ENCODE measurements at regions not wholly inside any gene's neighbourhood (a gene's known extent, or its start where the extent isn't known, plus 50 kb on each side); places are given as distances from the start of the nearest gene placed in this dataset.

DNA sequence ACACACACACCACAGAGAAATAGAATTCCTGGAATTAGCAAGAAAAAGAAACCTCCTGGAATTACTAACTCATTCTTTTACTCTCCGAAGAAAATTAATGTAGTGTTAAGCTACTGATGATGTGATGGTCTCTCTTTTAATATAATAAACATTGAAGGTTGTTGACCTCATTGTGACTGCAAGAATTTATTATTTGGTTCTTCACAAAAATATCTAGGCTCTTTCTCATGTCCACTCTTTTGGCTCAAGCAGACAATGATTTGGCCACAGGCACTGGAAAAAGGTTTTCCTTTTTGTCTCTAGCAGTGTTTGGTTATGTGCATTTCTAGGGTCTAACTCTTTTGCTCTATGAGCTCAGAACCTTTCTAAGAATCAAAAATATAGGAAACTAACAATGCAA, 811.9 kb downstream of the TENT5A start (continued):
- TF ChIP-seq POLR2AphosphoS5 (IDR thresholded peaks at IDR 0.05; ENCODE audit: low read depth) = no peak
- TF ChIP-seq, protein P1, sequence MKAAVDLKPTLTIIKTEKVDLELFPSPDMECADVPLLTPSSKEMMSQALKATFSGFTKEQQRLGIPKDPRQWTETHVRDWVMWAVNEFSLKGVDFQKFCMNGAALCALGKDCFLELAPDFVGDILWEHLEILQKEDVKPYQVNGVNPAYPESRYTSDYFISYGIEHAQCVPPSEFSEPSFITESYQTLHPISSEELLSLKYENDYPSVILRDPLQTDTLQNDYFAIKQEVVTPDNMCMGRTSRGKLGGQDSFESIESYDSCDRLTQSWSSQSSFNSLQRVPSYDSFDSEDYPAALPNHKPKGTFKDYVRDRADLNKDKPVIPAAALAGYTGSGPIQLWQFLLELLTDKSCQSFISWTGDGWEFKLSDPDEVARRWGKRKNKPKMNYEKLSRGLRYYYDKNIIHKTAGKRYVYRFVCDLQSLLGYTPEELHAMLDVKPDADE (IDR thresholded peaks at IDR 0.05) = no peak

DNA sequence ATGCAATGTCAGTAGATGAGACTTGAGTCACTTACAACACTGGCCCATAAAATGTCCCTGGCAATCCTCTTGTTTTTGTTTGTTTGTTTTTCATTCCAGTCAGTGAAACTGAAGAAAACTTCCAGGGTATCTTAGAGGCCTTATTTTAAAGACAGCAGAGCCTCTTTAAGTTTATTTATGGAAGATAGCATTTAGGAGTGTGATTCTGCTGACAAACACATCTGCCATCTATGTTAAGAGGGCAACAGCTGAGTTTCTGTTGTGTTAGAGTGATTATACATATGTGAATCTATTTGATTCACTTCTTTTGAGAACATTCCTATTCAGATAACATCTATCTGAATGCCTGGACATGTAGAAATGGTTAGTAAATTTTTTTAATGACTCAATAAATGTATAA, 812.6 kb downstream of the TENT5A start:
- Histone ChIP-seq H3K4me1 (ENCODE audit: insufficient read depth) (no peaks in the 10 kb centered on the region), H3F3A (replicated peaks; ENCODE audit: low read depth) (no peaks in the 10 kb centered on the region), H3K79me2 (replicated peaks; ENCODE audit: insufficient read depth) (no peaks in the 10 kb centered on the region), H3K36me3 (ENCODE audit: insufficient read depth) (no peaks in the 10 kb centered on the region), H3K27me3 (ENCODE audit: insufficient read depth) (no peaks in the 10 kb centered on the region), H3K4me2 (no peak overlapping the region), H4K20me1 (replicated peaks; ENCODE audit: insufficient read depth) (no peaks in the 10 kb centered on the region), H2AFZ (no peak overlapping the region), H3K27ac (ENCODE audit: low read depth) (no peak overlapping the region), H3K9me2 (ENCODE audit: insufficient read depth) (peaks cover 6% of the 10 kb centered on the region; the same call in 1 of the 2 replicates), H3K4me3 (no peak overlapping the region)
- Mint-ChIP-seq H3K27me3 (ENCODE audit: insufficient read depth, low read depth, poor library complexity) (no peaks in the 10 kb centered on the region), H3K27ac (no peak overlapping the region), H3K4me1 (no peaks in the 10 kb centered on the region), H3K36me3 (ENCODE audit: low read depth) (peaks cover 4% of the 10 kb centered on the region; the same call in 2 of the 3 replicates), H3K4me3 (no peak overlapping the region), H3K9me3 (peaks cover 9% of the 10 kb centered on the region; the same call in 1 of the 3 replicates)
- DNase-seq (ENCODE audit: low spot score) (no peak), ATAC-seq (no peak)
- TF ChIP-seq, protein P2, sequence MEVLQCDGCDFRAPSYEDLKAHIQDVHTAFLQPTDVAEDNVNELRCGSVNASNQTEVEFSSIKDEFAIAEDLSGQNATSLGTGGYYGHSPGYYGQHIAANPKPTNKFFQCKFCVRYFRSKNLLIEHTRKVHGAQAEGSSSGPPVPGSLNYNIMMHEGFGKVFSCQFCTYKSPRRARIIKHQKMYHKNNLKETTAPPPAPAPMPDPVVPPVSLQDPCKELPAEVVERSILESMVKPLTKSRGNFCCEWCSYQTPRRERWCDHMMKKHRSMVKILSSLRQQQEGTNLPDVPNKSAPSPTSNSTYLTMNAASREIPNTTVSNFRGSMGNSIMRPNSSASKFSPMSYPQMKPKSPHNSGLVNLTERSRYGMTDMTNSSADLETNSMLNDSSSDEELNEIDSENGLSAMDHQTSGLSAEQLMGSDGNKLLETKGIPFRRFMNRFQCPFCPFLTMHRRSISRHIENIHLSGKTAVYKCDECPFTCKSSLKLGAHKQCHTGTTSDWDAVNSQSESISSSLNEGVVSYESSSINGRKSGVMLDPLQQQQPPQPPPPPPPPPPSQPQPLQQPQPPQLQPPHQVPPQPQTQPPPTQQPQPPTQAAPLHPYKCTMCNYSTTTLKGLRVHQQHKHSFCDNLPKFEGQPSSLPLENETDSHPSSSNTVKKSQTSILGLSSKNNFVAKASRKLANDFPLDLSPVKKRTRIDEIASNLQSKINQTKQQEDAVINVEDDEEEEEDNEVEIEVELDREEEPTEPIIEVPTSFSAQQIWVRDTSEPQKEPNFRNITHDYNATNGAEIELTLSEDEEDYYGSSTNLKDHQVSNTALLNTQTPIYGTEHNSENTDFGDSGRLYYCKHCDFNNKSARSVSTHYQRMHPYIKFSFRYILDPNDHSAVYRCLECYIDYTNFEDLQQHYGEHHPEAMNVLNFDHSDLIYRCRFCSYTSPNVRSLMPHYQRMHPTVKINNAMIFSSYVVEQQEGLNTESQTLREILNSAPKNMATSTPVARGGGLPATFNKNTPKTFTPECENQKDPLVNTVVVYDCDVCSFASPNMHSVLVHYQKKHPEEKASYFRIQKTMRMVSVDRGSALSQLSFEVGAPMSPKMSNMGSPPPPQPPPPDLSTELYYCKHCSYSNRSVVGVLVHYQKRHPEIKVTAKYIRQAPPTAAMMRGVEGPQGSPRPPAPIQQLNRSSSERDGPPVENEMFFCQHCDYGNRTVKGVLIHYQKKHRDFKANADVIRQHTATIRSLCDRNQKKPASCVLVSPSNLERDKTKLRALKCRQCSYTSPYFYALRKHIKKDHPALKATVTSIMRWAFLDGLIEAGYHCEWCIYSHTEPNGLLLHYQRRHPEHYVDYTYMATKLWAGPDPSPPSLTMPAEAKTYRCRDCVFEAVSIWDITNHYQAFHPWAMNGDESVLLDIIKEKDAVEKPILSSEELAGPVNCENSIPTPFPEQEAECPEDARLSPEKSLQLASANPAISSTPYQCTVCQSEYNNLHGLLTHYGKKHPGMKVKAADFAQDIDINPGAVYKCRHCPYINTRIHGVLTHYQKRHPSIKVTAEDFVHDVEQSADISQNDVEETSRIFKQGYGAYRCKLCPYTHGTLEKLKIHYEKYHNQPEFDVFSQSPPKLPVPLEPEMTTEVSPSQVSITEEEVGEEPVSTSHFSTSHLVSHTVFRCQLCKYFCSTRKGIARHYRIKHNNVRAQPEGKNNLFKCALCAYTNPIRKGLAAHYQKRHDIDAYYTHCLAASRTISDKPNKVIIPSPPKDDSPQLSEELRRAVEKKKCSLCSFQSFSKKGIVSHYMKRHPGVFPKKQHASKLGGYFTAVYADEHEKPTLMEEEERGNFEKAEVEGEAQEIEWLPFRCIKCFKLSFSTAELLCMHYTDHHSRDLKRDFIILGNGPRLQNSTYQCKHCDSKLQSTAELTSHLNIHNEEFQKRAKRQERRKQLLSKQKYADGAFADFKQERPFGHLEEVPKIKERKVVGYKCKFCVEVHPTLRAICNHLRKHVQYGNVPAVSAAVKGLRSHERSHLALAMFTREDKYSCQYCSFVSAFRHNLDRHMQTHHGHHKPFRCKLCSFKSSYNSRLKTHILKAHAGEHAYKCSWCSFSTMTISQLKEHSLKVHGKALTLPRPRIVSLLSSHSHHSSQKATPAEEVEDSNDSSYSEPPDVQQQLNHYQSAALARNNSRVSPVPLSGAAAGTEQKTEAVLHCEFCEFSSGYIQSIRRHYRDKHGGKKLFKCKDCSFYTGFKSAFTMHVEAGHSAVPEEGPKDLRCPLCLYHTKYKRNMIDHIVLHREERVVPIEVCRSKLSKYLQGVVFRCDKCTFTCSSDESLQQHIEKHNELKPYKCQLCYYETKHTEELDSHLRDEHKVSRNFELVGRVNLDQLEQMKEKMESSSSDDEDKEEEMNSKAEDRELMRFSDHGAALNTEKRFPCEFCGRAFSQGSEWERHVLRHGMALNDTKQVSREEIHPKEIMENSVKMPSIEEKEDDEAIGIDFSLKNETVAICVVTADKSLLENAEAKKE (CRISPR knock-in tag; IDR thresholded peaks at IDR 0.05) = no peak
- TF ChIP-seq ZNF331 (CRISPR knock-in tag; IDR thresholded peaks at IDR 0.05; ENCODE audit: low read depth) = no peak
- no peak for TF ChIP-seq EZH2phosphoT487 (IDR thresholded peaks at IDR 0.05; ENCODE audit: unreplicated experiment)
- no peak for TF ChIP-seq ZNF114 (CRISPR knock-in tag; IDR thresholded peaks at IDR 0.05)
- TF ChIP-seq STAT1 (IDR thresholded peaks at IDR 0.05; ENCODE audit: unreplicated experiment) = no peak
- TF ChIP-seq, protein P1 (IDR thresholded peaks at IDR 0.05) = no peak
- TF ChIP-seq CREB1 (CRISPR knock-in tag; IDR thresholded peaks at IDR 0.05; ENCODE audit: low read depth) = no peak
- no peak for TF ChIP-seq EZH2 (IDR thresholded peaks at IDR 0.05; ENCODE audit: low read depth, unreplicated experiment)
- TF ChIP-seq, protein P3, sequence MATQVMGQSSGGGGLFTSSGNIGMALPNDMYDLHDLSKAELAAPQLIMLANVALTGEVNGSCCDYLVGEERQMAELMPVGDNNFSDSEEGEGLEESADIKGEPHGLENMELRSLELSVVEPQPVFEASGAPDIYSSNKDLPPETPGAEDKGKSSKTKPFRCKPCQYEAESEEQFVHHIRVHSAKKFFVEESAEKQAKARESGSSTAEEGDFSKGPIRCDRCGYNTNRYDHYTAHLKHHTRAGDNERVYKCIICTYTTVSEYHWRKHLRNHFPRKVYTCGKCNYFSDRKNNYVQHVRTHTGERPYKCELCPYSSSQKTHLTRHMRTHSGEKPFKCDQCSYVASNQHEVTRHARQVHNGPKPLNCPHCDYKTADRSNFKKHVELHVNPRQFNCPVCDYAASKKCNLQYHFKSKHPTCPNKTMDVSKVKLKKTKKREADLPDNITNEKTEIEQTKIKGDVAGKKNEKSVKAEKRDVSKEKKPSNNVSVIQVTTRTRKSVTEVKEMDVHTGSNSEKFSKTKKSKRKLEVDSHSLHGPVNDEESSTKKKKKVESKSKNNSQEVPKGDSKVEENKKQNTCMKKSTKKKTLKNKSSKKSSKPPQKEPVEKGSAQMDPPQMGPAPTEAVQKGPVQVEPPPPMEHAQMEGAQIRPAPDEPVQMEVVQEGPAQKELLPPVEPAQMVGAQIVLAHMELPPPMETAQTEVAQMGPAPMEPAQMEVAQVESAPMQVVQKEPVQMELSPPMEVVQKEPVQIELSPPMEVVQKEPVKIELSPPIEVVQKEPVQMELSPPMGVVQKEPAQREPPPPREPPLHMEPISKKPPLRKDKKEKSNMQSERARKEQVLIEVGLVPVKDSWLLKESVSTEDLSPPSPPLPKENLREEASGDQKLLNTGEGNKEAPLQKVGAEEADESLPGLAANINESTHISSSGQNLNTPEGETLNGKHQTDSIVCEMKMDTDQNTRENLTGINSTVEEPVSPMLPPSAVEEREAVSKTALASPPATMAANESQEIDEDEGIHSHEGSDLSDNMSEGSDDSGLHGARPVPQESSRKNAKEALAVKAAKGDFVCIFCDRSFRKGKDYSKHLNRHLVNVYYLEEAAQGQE (IDR thresholded peaks at IDR 0.05; ENCODE audit: unreplicated experiment) = no peak
- no peak for TF ChIP-seq POLR2AphosphoS5 (IDR thresholded peaks at IDR 0.05; ENCODE audit: low read depth)
- no peak for TF ChIP-seq JUNB (IDR thresholded peaks at IDR 0.05; ENCODE audit: unreplicated experiment)

Measured in GM23338 (cell line).